Kidney (tissue), 13 donors: ENCODE measurements at regions not wholly inside any gene's neighbourhood (a gene's known extent, or its start where the extent isn't known, plus 50 kb on each side); places are given as distances from the start of the nearest gene placed in this dataset.

ENCODE experiments used
- DNase-seq, 5 donors: peaks; one replicate each; pipeline ENCODE4 v3.0.0-alpha.2; 2013 to 2020
- FAIRE-seq: peaks from 2 replicates; lab custom pipeline; 2012; peaks lifted over from hg19 to GRCh38; lab: Jason Lieb, UNC
- H3K27ac ChIP-seq, 2 donors: one replicate each; pipeline ENCODE4 v1.7.0; 2013; ENCODE audit warnings: low read depth in 2 of 2, low read length in 2 of 2, inconsistent platforms in 1 of 2
- H3K27me3 ChIP-seq: one replicate; pipeline ENCODE4 v1.7.1; 2013; ENCODE audit warnings: low read length, inconsistent platforms; ENCODE audit not compliant: control insufficient read depth, insufficient read depth
- H3K36me3 ChIP-seq, 3 donors: one replicate each; pipeline versions ENCODE4 v1.7.0 to v1.7.1; 2013; ENCODE audit warnings: low read length in 3 of 3, control low read depth in 1 of 3, inconsistent platforms in 1 of 3; ENCODE audit not compliant: insufficient read depth in 3 of 3, control insufficient read depth in 2 of 3
- H3K4me1 ChIP-seq, 3 donors: one replicate each; pipeline versions ENCODE4 v1.7.0 to v1.7.1; 2013; ENCODE audit warnings: low read length in 3 of 3, inconsistent platforms in 1 of 3, low read depth in 1 of 3; ENCODE audit not compliant: control insufficient read depth in 2 of 3, insufficient read depth in 2 of 3
- H3K4me3 ChIP-seq, 3 donors: one replicate each; pipeline versions ENCODE4 v1.7.0 to v1.8.1; 2013; ENCODE audit warnings: low read length in 3 of 3, control low read depth in 1 of 3, inconsistent platforms in 1 of 3
- H3K9ac ChIP-seq, 3 donors: one replicate each; pipeline versions ENCODE4 v1.7.0 to v1.7.1; 2013; ENCODE audit warnings: low read length in 3 of 3, control low read depth in 1 of 3, inconsistent platforms in 1 of 3
- H3K9me3 ChIP-seq, 3 donors: one replicate each; pipeline versions ENCODE4 v1.7.0 to v1.7.1; 2013; ENCODE audit warnings: low read length in 3 of 3, control low read depth in 1 of 3, inconsistent platforms in 1 of 3; ENCODE audit not compliant: control insufficient read depth in 2 of 3, insufficient read depth in 1 of 3
- intact Hi-C: fragments of 100-400 bp; cut with DNase I; formaldehyde crosslinking; loops from one replicate; pipeline ENCODE4 v1.11.1; 2022
- TF ChIP-seq, protein P1 (sequence below): IDR thresholded peaks from 3 replicates; pipeline ENCODE4 v1.5.1; 2012; ENCODE audit warnings: mild to moderate bottlenecking, moderate library complexity, borderline replicate concordance; ENCODE audit not compliant: insufficient read depth; ENCODE audit errors: extremely low read depth
- donor health status: control.
- donor health status: control.
- donor health status: control.
- donor health status: control.
- donor health status: control.
- donor health status: DM: yes; HTN: yes; CAD: no.
- donor health status: Normal renal cell carcinoma (clear cell type).

DNA sequence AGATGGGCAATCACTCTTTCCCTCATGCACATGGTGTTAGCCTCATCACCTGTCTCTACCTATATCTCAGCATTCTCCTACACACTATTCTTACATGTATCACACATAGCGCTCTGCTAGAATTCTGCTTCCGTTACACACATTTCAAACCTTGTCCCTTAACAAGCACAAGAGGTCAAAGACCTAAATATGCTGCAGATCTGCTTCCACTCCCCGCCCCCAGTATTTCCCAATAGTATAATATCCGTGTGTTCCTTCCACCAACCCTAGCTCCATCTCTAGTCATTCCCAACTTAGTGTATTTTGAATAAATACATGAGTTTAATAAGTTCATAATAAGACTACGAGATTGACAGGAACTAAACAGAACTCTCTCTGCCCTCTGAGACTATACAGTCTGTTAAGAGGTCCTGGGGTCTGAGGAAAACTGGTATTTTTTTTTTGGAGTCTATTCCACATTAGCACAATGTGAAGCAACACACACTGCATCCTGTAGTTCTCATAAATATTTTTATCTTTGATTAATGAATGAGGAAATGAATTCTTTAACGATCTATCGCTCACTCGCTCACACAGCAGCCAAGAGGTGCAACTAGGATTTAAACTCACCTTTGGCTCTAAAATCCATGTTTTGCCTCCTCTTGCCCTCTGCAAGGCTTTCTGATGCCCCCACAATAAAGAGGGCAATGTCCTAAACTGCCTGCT lies 491.6 kb downstream of the QKI start:
- no peaks in the 10 kb centered on the region for H3K27me3 ChIP-seq
- H3K36me3 ChIP-seq: no peaks in the 10 kb centered on the region
- no peak overlapping the region for H3K4me3 ChIP-seq
- H3K9ac ChIP-seq: no peak overlapping the region
- H3K9me3 ChIP-seq: no peaks in the 10 kb centered on the region
- no peak overlapping the region for H3K27ac ChIP-seq
- H3K4me1 ChIP-seq: no peaks in the 10 kb centered on the region
- DNase-seq: no peak
- intact Hi-C loops: no loop called here
- no peak for FAIRE-seq
- TF ChIP-seq, protein P1, sequence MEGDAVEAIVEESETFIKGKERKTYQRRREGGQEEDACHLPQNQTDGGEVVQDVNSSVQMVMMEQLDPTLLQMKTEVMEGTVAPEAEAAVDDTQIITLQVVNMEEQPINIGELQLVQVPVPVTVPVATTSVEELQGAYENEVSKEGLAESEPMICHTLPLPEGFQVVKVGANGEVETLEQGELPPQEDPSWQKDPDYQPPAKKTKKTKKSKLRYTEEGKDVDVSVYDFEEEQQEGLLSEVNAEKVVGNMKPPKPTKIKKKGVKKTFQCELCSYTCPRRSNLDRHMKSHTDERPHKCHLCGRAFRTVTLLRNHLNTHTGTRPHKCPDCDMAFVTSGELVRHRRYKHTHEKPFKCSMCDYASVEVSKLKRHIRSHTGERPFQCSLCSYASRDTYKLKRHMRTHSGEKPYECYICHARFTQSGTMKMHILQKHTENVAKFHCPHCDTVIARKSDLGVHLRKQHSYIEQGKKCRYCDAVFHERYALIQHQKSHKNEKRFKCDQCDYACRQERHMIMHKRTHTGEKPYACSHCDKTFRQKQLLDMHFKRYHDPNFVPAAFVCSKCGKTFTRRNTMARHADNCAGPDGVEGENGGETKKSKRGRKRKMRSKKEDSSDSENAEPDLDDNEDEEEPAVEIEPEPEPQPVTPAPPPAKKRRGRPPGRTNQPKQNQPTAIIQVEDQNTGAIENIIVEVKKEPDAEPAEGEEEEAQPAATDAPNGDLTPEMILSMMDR: no peak

DNA sequence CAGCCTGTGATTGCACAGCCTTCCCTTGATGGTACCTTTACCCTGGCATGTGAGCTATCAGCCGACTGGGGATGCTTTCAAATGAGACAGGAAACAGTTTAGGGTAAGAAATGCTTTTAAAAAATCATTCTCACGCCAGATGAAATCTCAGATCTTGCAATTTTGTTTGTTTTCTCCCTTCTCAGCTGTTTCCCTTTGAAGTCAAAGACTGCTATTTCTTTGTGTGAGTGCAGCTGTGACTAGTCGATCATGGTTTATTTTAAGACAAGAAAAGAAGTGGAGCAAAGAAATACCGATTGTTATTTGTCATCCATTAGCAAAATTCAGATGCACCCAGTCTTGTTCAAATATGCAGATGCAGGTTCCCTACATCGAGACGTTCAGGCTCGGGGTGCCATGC lies 489.7 kb downstream of the QKI start:
- H3K4me1 ChIP-seq: no peaks in the 10 kb centered on the region
- TF ChIP-seq, protein P1: no peak
- no peaks in the 10 kb centered on the region for H3K36me3 ChIP-seq
- intact Hi-C loops: no loop called here
- DNase-seq (no peak), FAIRE-seq (no peak)
- H3K9ac ChIP-seq: no peak overlapping the region
- H3K9me3 ChIP-seq: no peaks in the 10 kb centered on the region
- no peaks in the 10 kb centered on the region for H3K27me3 ChIP-seq
- no peak overlapping the region for H3K4me3 ChIP-seq
- H3K27ac ChIP-seq: no peak overlapping the region

DNA sequence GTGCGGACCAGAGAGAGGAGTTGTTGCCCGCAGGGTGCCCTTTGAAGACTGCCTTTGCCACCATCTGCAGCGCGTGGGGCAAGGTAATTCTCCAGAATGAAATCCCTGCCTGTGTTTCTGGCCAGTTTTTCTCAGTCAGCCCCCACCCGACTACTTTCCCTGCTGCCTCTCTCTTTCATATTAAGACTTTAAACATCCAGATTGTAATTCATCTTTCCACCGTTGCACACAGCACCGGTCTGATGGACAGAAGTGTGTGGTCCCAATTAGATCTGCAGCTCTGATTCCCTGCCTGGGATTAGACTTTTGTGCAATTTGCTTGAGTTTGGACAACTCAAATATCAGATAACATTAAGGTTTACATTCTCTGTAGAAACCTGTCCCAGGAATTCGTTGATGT lies 489.0 kb downstream of the QKI start:
- H3K4me1 ChIP-seq: no peaks in the 10 kb centered on the region
- FAIRE-seq (no peak), DNase-seq (peak in 2 of 5 donors; percentile 21 to 33)
- no peaks in the 10 kb centered on the region for H3K27me3 ChIP-seq
- intact Hi-C loops: no loop called here
- no peaks in the 10 kb centered on the region for H3K36me3 ChIP-seq
- H3K4me3 ChIP-seq: no peak overlapping the region
- no peaks in the 10 kb centered on the region for H3K9me3 ChIP-seq
- TF ChIP-seq, protein P1: no peak
- H3K9ac ChIP-seq: no peak overlapping the region
- H3K27ac ChIP-seq: no peak overlapping the region

DNA sequence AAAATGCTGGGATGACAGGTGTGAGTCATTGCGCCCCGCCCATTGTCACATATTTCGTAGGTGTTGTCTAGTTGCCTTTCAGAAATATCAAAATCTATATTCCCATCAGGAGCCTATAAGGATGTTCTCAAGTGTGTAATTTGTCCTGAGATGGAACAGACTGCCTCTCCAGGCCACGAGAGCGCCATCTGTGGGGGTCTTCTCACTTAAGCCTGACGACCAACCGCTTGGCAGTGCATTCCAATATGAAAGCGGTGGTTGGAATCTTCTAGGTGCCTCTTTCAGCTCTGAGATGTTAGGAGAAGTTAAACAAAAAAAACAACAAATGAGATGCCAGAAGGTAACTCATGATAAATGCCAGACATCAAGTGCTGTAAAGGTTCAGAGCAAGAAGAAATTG lies 488.5 kb downstream of the QKI start:
- no peaks in the 10 kb centered on the region for H3K27me3 ChIP-seq
- H3K4me1 ChIP-seq: no peaks in the 10 kb centered on the region
- TF ChIP-seq, protein P1: no peak
- H3K4me3 ChIP-seq: no peak overlapping the region
- H3K36me3 ChIP-seq: no peaks in the 10 kb centered on the region
- FAIRE-seq (no peak), DNase-seq (no peak)
- intact Hi-C loops: no loop called here
- no peak overlapping the region for H3K27ac ChIP-seq
- no peak overlapping the region for H3K9ac ChIP-seq
- no peaks in the 10 kb centered on the region for H3K9me3 ChIP-seq
